CD4-positive, alpha-beta T cell (primary cell): ENCODE measurements at regions not wholly inside any gene's neighbourhood (a gene's known extent, or its start where the extent isn't known, plus 50 kb on each side); places are given as distances from the start of the nearest gene placed in this dataset.

Experiments
- ATAC-seq: fragments of 200-7000 bp; cut with Tn5 transposase; one replicate; pipeline ENCODE4 v1.10.0; 2022; ENCODE audit warnings: mild to moderate bottlenecking; ENCODE audit not compliant: poor library complexity
- CTCF ChIA-PET: fragments of 350-600 bp; sonication (Branson Sonifier 250); formaldehyde crosslinking; loops from one replicate; lab custom pipeline; 2021; ENCODE audit warnings: antibody characterized with exemption, inconsistent platforms; lab: Charles Lee
- POLR2A ChIA-PET: fragments of 350-600 bp; sonication (Branson Sonifier 250); formaldehyde crosslinking; loops from one replicate; lab custom pipeline; 2021; ENCODE audit warnings: antibody characterized with exemption, inconsistent platforms; lab: Charles Lee
- DNase-seq, 14 experiments: peaks; one replicate each; pipeline ENCODE4 v3.0.0-alpha.2; 2013 to 2020; ENCODE audit warnings: mixed read lengths in 2 of 14
- H3K27ac ChIP-seq, 2 donors: one replicate each; pipeline versions ENCODE4 v1.5.1 to v1.7.0; 2013; ENCODE audit warnings: low read length in 2 of 2, low read depth in 1 of 2, mild to moderate bottlenecking in 1 of 2
- H3K27me3 ChIP-seq, 2 experiments: 1 replicate in 1 of 2; 2 replicates in 1 of 2; pipeline versions ENCODE4 v1.6.1 to v1.7.0; 2013; ENCODE audit warnings: low read length in 2 of 2, control low read depth in 1 of 2, mild to moderate bottlenecking in 1 of 2, moderate library complexity in 1 of 2; ENCODE audit not compliant: insufficient read depth in 2 of 2, control insufficient read depth in 1 of 2
- H3K36me3 ChIP-seq: one replicate; pipeline ENCODE4 v1.6.1; 2013; ENCODE audit warnings: low read length, control low read depth; ENCODE audit not compliant: insufficient read depth
- H3K4me1 ChIP-seq: one replicate; pipeline ENCODE4 v1.6.1; 2013; ENCODE audit warnings: low read length, control low read depth; ENCODE audit not compliant: insufficient read depth
- H3K4me3 ChIP-seq: one replicate; pipeline ENCODE4 v1.5.1; 2013; ENCODE audit warnings: mild to moderate bottlenecking, low read length, moderate library complexity
- H3K9me3 ChIP-seq, 2 experiments: 1 replicate in 1 of 2; 2 replicates in 1 of 2; pipeline versions ENCODE4 v1.6.1 to v1.7.0; 2013; ENCODE audit warnings: low read length in 2 of 2, mild to moderate bottlenecking in 2 of 2, control low read depth in 1 of 2, moderate library complexity in 1 of 2; ENCODE audit not compliant: control insufficient read depth in 1 of 2, insufficient read depth in 1 of 2
- H3K27ac Mint-ChIP-seq: one replicate; pipeline ENCODE4 v1.8.0; 2020; ENCODE audit warnings: mixed read lengths
- H3K27me3 Mint-ChIP-seq: one replicate; pipeline ENCODE4 v1.8.0; 2021; ENCODE audit warnings: mixed read lengths
- H3K36me3 Mint-ChIP-seq: one replicate; pipeline ENCODE4 v1.8.0; 2021; ENCODE audit warnings: low read depth, mixed read lengths
- H3K4me1 Mint-ChIP-seq: one replicate; pipeline ENCODE4 v1.8.0; 2021; ENCODE audit warnings: low read depth, mixed read lengths
- H3K4me3 Mint-ChIP-seq: one replicate; pipeline ENCODE4 v1.8.0; 2020; ENCODE audit warnings: mild to moderate bottlenecking, mixed read lengths
- H3K9me3 Mint-ChIP-seq: one replicate; pipeline ENCODE4 v1.8.0; 2020; ENCODE audit warnings: mixed read lengths
- intact Hi-C, 2 experiments: fragments of 100-400 bp; cut with DNase I in 1 of 2; cut with micrococcal nuclease in 1 of 2; formaldehyde crosslinking; loops; one replicate each; pipeline versions ENCODE4 v1.15.1 to v1.9.0; 2023 to 2025; cut with DNase I, micrococcal nuclease
- TF ChIP-seq, protein P1 (sequence below): fragments of 200-600 bp; IDR thresholded peaks from one replicate; pipeline ENCODE4 v1.8.0; 2022; ENCODE audit warnings: antibody characterized with exemption, mild to moderate bottlenecking

DNA sequence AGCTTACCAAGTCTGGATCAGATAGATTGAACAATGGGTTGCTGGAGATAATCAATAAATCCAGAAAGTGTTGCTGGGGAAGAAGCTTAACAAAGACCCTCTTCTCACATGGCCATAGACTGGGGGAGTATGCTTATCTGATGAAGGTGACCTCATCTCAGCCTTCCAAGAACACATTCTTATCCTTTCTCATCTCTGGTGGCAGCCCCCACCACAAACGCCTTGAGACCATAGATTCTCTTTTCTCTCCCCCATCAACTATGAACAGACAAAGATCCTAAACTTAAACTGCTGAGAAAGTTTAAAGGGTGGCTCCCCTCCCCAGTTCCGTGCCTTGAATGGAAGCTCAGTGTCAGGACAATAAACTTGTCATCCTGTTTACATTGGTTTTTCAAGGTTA, 428.7 kb upstream of the TRIB2 start:
- Mint-ChIP-seq H3K36me3 (no peaks in the 10 kb centered on the region), H3K4me3 (no peak overlapping the region), H3K4me1 (peaks cover 20% of the 10 kb centered on the region), H3K27ac (no peak overlapping the region), H3K27me3 (no peaks in the 10 kb centered on the region), H3K9me3 (peaks cover 2% of the 10 kb centered on the region)
- POLR2A ChIA-PET, result no interaction called here
- Histone ChIP-seq H3K27me3 (no peaks in the 10 kb centered on the region), H3K27ac (no peak overlapping the region), H3K36me3 (no peaks in the 10 kb centered on the region), H3K9me3 (no peaks in the 10 kb centered on the region), H3K4me1 (peaks cover 8% of the 10 kb centered on the region), H3K4me3 (no peak overlapping the region)
- CTCF ChIA-PET, result no interaction called here
- intact Hi-C loops, result no loop called here
- TF ChIP-seq, protein P1, sequence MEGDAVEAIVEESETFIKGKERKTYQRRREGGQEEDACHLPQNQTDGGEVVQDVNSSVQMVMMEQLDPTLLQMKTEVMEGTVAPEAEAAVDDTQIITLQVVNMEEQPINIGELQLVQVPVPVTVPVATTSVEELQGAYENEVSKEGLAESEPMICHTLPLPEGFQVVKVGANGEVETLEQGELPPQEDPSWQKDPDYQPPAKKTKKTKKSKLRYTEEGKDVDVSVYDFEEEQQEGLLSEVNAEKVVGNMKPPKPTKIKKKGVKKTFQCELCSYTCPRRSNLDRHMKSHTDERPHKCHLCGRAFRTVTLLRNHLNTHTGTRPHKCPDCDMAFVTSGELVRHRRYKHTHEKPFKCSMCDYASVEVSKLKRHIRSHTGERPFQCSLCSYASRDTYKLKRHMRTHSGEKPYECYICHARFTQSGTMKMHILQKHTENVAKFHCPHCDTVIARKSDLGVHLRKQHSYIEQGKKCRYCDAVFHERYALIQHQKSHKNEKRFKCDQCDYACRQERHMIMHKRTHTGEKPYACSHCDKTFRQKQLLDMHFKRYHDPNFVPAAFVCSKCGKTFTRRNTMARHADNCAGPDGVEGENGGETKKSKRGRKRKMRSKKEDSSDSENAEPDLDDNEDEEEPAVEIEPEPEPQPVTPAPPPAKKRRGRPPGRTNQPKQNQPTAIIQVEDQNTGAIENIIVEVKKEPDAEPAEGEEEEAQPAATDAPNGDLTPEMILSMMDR, result no peak
- no peak for ATAC-seq
- DNase-seq, result no peak

- Mint-ChIP-seq H3K4me3 (no peak overlapping the region), H3K36me3 (no peaks in the 10 kb centered on the region), H3K27ac (no peak overlapping the region), H3K4me1 (peaks cover 25% of the 10 kb centered on the region), H3K9me3 (peaks cover 2% of the 10 kb centered on the region), H3K27me3 (no peaks in the 10 kb centered on the region)
- ATAC-seq, result no peak
- no peak overlapping the region for H3K27ac ChIP-seq
- POLR2A ChIA-PET, result no interaction called here
- intact Hi-C loops, result no loop called here
- H3K27me3 ChIP-seq, result no peaks in the 10 kb centered on the region
- no peaks in the 10 kb centered on the region for H3K9me3 ChIP-seq
- TF ChIP-seq, protein P1, result no peak
- H3K4me3 ChIP-seq, result no peak overlapping the region
- peaks cover 9% of the 10 kb centered on the region for H3K4me1 ChIP-seq
- no peak for DNase-seq
- CTCF ChIA-PET, result no interaction called here
- H3K36me3 ChIP-seq, result no peaks in the 10 kb centered on the region
Measured at GRCh38 chr2:12289120-12289802, 427.5 kb upstream of the TRIB2 start.

- peaks cover 38% of the 10 kb centered on the region for H3K4me1 Mint-ChIP-seq
- no peak for ATAC-seq
- H3K4me3 Mint-ChIP-seq, result no peak overlapping the region
- H3K36me3 Mint-ChIP-seq, result no peaks in the 10 kb centered on the region
- TF ChIP-seq, protein P1, result no peak
- no peak overlapping the region for H3K27ac ChIP-seq
- ChIA-PET CTCF (no interaction called here), POLR2A (no interaction called here)
- no peaks in the 10 kb centered on the region for H3K9me3 ChIP-seq
- no peak overlapping the region for H3K27ac Mint-ChIP-seq
- H3K36me3 ChIP-seq, result no peaks in the 10 kb centered on the region
- DNase-seq, result no peak
- peaks cover 18% of the 10 kb centered on the region for H3K4me1 ChIP-seq
- H3K4me3 ChIP-seq, result no peak overlapping the region
- no peaks in the 10 kb centered on the region for H3K27me3 Mint-ChIP-seq
- peaks cover 2% of the 10 kb centered on the region for H3K9me3 Mint-ChIP-seq
- no peaks in the 10 kb centered on the region for H3K27me3 ChIP-seq
- intact Hi-C loops, result no loop called here
Measured at GRCh38 chr2:12291303-12291702, 425.4 kb upstream of the TRIB2 start.
